Loucy (cell line): ENCODE measurements at regions not wholly inside any gene's neighbourhood (a gene's known extent, or its start where the extent isn't known, plus 50 kb on each side); places are given as distances from the start of the nearest gene placed in this dataset.

ENCODE experiments used
- H2AFZ ChIP-seq: fragments of 200-600 bp; sonication (generic); 2 replicates; pipeline ENCODE4 v1.6.0; 2016; ENCODE audit warnings: antibody characterized with exemption, mild to moderate bottlenecking, low read length, moderate library complexity
- H3F3A ChIP-seq: fragments of 200-600 bp; 2 replicates; pipeline ENCODE4 v1.6.0; 2016; ENCODE audit warnings: antibody characterized with exemption, low read depth, mild to moderate bottlenecking
- H3K27me3 ChIP-seq: fragments of 200-600 bp; sonication (generic); 2 replicates; pipeline ENCODE4 v1.6.1; 2014; ENCODE audit warnings: low read length, mild to moderate bottlenecking; ENCODE audit not compliant: insufficient read depth, poor library complexity, severe bottlenecking
- H3K36me3 ChIP-seq: fragments of 200-600 bp; sonication (generic); 2 replicates; pipeline ENCODE4 v1.6.1; 2016; ENCODE audit warnings: low read length; ENCODE audit not compliant: insufficient read depth
- H3K4me1 ChIP-seq: fragments of 200-600 bp; sonication (generic); 2 replicates; pipeline ENCODE4 v1.5.1; 2014; ENCODE audit warnings: low read length, mild to moderate bottlenecking; ENCODE audit not compliant: insufficient read depth, poor library complexity, severe bottlenecking
- H3K4me2 ChIP-seq: fragments of 200-600 bp; sonication (generic); 2 replicates; pipeline ENCODE4 v1.6.0; 2014; ENCODE audit warnings: antibody characterized with exemption, low read length, low read depth, mild to moderate bottlenecking; ENCODE audit not compliant: poor library complexity, severe bottlenecking
- H3K4me3 ChIP-seq: fragments of 200-600 bp; sonication (generic); 2 replicates; pipeline ENCODE4 v1.5.1; 2014; ENCODE audit warnings: low read length, mild to moderate bottlenecking, mixed read lengths; ENCODE audit not compliant: poor library complexity, severe bottlenecking
- H3K79me2 ChIP-seq: fragments of 200-600 bp; sonication (generic); 2 replicates; pipeline ENCODE4 v1.6.1; 2014; ENCODE audit warnings: low read length; ENCODE audit not compliant: insufficient read depth
- H3K9ac ChIP-seq: fragments of 200-600 bp; sonication (generic); 2 replicates; pipeline ENCODE4 v1.6.0; 2014; ENCODE audit warnings: mild to moderate bottlenecking, low read depth, low read length, moderate library complexity; ENCODE audit not compliant: poor library complexity, severe bottlenecking
- H3K9me2 ChIP-seq: fragments of 200-600 bp; sonication (generic); replicated peaks from 2 replicates; pipeline ENCODE4 v1.6.1; 2016; ENCODE audit warnings: low read depth, low read length, mixed read lengths
- H3K9me3 ChIP-seq: fragments of 200-600 bp; sonication (generic); 2 replicates; pipeline ENCODE4 v1.6.1; 2014; ENCODE audit warnings: mild to moderate bottlenecking, antibody characterized with exemption, low read length, low read depth; ENCODE audit not compliant: insufficient read depth
- H4K20me1 ChIP-seq: fragments of 200-600 bp; sonication (generic); 2 replicates; pipeline ENCODE4 v1.6.0; 2014; ENCODE audit warnings: antibody characterized with exemption, low read length, mild to moderate bottlenecking; ENCODE audit not compliant: insufficient read depth, poor library complexity, severe bottlenecking
- CTCF ChIP-seq: fragments of 200-600 bp; sonication (generic); conservative IDR thresholded peaks from 2 replicates; pipeline ENCODE4 v1.5.1; 2014; ENCODE audit warnings: mild to moderate bottlenecking, antibody characterized with exemption, low read length
- EZH2phosphoT487 ChIP-seq: fragments of 200-600 bp; IDR thresholded peaks from 2 replicates; pipeline ENCODE4 v1.6.1; 2018; ENCODE audit warnings: antibody characterized with exemption, mild to moderate bottlenecking, moderate library complexity, borderline replicate concordance

GRCh38 chr18:27604583-27604982 is 419.5 kb upstream of the CHST9 start:
- H3K9ac ChIP-seq, result no peak overlapping the region
- no peaks in the 10 kb centered on the region for H3K9me3 ChIP-seq
- H3K27me3 ChIP-seq, result no peaks in the 10 kb centered on the region
- H3K9me2 ChIP-seq, result no peaks in the 10 kb centered on the region
- no peaks in the 10 kb centered on the region for H3K79me2 ChIP-seq
- H3K4me3 ChIP-seq, result no peak overlapping the region
- H3K36me3 ChIP-seq, result no peaks in the 10 kb centered on the region
- H3F3A ChIP-seq, result no peaks in the 10 kb centered on the region
- H2AFZ ChIP-seq, result 0 out of 2 replicates have a peak overlapping the region, but pooled peaks have one; percentile 42
- H3K4me1 ChIP-seq, result no peaks in the 10 kb centered on the region
- TF ChIP-seq CTCF (no peak), EZH2phosphoT487 (no peak)
- no peaks in the 10 kb centered on the region for H4K20me1 ChIP-seq
- no peak overlapping the region for H3K4me2 ChIP-seq

- H3K9ac ChIP-seq, result no peak overlapping the region
- TF ChIP-seq CTCF (no peak), EZH2phosphoT487 (no peak)
- H3F3A ChIP-seq, result no peaks in the 10 kb centered on the region
- no peaks in the 10 kb centered on the region for H3K9me3 ChIP-seq
- H3K4me3 ChIP-seq, result no peak overlapping the region
- no peaks in the 10 kb centered on the region for H3K27me3 ChIP-seq
- no peak overlapping the region for H3K4me2 ChIP-seq
- no peaks in the 10 kb centered on the region for H3K79me2 ChIP-seq
- H4K20me1 ChIP-seq, result no peaks in the 10 kb centered on the region
- no peak overlapping the region for H2AFZ ChIP-seq
- no peaks in the 10 kb centered on the region for H3K4me1 ChIP-seq
- H3K9me2 ChIP-seq, result no peaks in the 10 kb centered on the region
- H3K36me3 ChIP-seq, result no peaks in the 10 kb centered on the region
Measured at GRCh38 chr18:27602092-27602491, 417.0 kb upstream of the CHST9 start.

- Histone ChIP-seq H3K9me2 (no peaks in the 10 kb centered on the region), H3K36me3 (no peaks in the 10 kb centered on the region), H4K20me1 (no peaks in the 10 kb centered on the region), H3K79me2 (no peaks in the 10 kb centered on the region), H3K4me2 (no peak overlapping the region), H3K9me3 (no peaks in the 10 kb centered on the region), H3K4me3 (no peak overlapping the region), H3F3A (no peaks in the 10 kb centered on the region), H2AFZ (no peak overlapping the region), H3K9ac (no peak overlapping the region), H3K27me3 (no peaks in the 10 kb centered on the region), H3K4me1 (no peaks in the 10 kb centered on the region)
- no peak for TF ChIP-seq CTCF
- TF ChIP-seq EZH2phosphoT487, result no peak
Measured at GRCh38 chr18:27600245-27600644, 415.1 kb upstream of the CHST9 start.
